PC-9 (cell line): ENCODE measurements at regions not wholly inside any gene's neighbourhood (a gene's known extent, or its start where the extent isn't known, plus 50 kb on each side); places are given as distances from the start of the nearest gene placed in this dataset.

Experiments
- BruUV-seq: library from RNA; stranded (reverse); fragments of 400-500 nt; replicated peaks from 2 replicates; lab custom pipeline; 2021; lab: Mats Ljungman, UMichigan
- CTCF ChIA-PET: fragments of 300-600 bp; sonication (Branson Sonifier 250); formaldehyde crosslinking; loops from one replicate; lab custom pipeline; 2022; ENCODE audit warnings: antibody characterized with exemption; lab: Charles Lee
- POLR2A ChIA-PET: fragments of 300-600 bp; sonication (Branson Sonifier 250); formaldehyde crosslinking; loops from one replicate; lab custom pipeline; 2022; ENCODE audit warnings: antibody characterized with exemption; ENCODE audit not compliant: unreplicated experiment; lab: Charles Lee
- DNase-seq, 2 experiments: peaks; one replicate each; pipeline versions ENCODE4 v3.0.0 to v3.0.0-alpha.2; 2015 to 2022; ENCODE audit warnings: mixed read lengths in 1 of 2
- H2AFZ ChIP-seq: fragments of 200-600 bp; sonication (generic); 2 replicates; pipeline ENCODE4 v1.8.1; 2017; ENCODE audit warnings: antibody characterized with exemption
- H3F3A ChIP-seq: fragments of 200-600 bp; sonication (generic); 2 replicates; pipeline ENCODE4 v1.8.1; 2017; ENCODE audit warnings: antibody characterized with exemption, mild to moderate bottlenecking, low read depth; ENCODE audit not compliant: insufficient read depth
- H3K27ac ChIP-seq: fragments of 200-600 bp; sonication (generic); 2 replicates; pipeline ENCODE4 v1.6.1; 2016; ENCODE audit warnings: mixed run types
- H3K27me3 ChIP-seq: fragments of 200-600 bp; sonication (generic); 2 replicates; pipeline ENCODE4 v1.6.1; 2016; ENCODE audit warnings: low read depth, mixed run types; ENCODE audit not compliant: insufficient read depth
- H3K36me3 ChIP-seq: fragments of 200-600 bp; sonication (generic); 2 replicates; pipeline ENCODE4 v1.6.1; 2016; ENCODE audit warnings: low read depth, mixed run types
- H3K4me1 ChIP-seq: fragments of 200-600 bp; sonication (generic); replicated peaks from 2 replicates; pipeline ENCODE4 v1.6.1; 2016; ENCODE audit warnings: mixed run types; ENCODE audit not compliant: insufficient read depth
- H3K4me2 ChIP-seq: fragments of 200-600 bp; sonication (generic); 2 replicates; pipeline ENCODE4 v1.6.1; 2017; ENCODE audit warnings: mixed run types
- H3K4me3 ChIP-seq: fragments of 200-600 bp; sonication (generic); 2 replicates; pipeline ENCODE4 v1.6.1; 2016; ENCODE audit warnings: mixed run types
- H3K79me2 ChIP-seq: fragments of 200-600 bp; sonication (generic); 2 replicates; pipeline ENCODE4 v1.6.1; 2017; ENCODE audit warnings: low read depth, mixed run types
- H3K9me2 ChIP-seq: fragments of 200-600 bp; sonication (generic); 2 replicates; pipeline ENCODE4 v1.8.1; 2017; ENCODE audit warnings: mild to moderate bottlenecking; ENCODE audit not compliant: insufficient read depth
- H3K9me3 ChIP-seq: fragments of 200-600 bp; sonication (generic); 2 replicates; pipeline ENCODE4 v1.8.1; 2016; ENCODE audit warnings: low read depth; ENCODE audit not compliant: insufficient read depth
- H4K20me1 ChIP-seq: fragments of 200-600 bp; sonication (generic); 2 replicates; pipeline ENCODE4 v1.8.1; 2017; ENCODE audit not compliant: insufficient read depth
- EZH2 ChIP-seq: fragments of 200-600 bp; sonication (generic); IDR thresholded peaks from 2 replicates; pipeline ENCODE4 v1.8.0; 2017; ENCODE audit warnings: antibody characterized with exemption, low read depth
- intact Hi-C: fragments of 100-400 bp; cut with micrococcal nuclease; formaldehyde crosslinking; loops from one replicate; pipeline ENCODE4 v1.10.0; 2022; ENCODE audit not compliant: unreplicated experiment
- TF ChIP-seq, protein P1 (sequence below): fragments of 200-600 bp; sonication (generic); conservative IDR thresholded peaks from 2 replicates; pipeline ENCODE4 v1.6.1; 2017; ENCODE audit warnings: mixed run types, antibody characterized with exemption, mild to moderate bottlenecking, moderate library complexity

- Histone ChIP-seq H4K20me1 (no peaks in the 10 kb centered on the region), H3K9me2 (no peaks in the 10 kb centered on the region), H2AFZ (no peak overlapping the region), H3K27ac (no peak overlapping the region), H3K4me1 (no peaks in the 10 kb centered on the region), H3K4me3 (no peak overlapping the region), H3K36me3 (no peaks in the 10 kb centered on the region), H3K9me3 (no peaks in the 10 kb centered on the region), H3K27me3 (no peaks in the 10 kb centered on the region), H3K4me2 (no peak overlapping the region), H3F3A (no peaks in the 10 kb centered on the region), H3K79me2 (no peaks in the 10 kb centered on the region)
- POLR2A ChIA-PET = no interaction called here
- no peak for TF ChIP-seq EZH2
- TF ChIP-seq, protein P1, sequence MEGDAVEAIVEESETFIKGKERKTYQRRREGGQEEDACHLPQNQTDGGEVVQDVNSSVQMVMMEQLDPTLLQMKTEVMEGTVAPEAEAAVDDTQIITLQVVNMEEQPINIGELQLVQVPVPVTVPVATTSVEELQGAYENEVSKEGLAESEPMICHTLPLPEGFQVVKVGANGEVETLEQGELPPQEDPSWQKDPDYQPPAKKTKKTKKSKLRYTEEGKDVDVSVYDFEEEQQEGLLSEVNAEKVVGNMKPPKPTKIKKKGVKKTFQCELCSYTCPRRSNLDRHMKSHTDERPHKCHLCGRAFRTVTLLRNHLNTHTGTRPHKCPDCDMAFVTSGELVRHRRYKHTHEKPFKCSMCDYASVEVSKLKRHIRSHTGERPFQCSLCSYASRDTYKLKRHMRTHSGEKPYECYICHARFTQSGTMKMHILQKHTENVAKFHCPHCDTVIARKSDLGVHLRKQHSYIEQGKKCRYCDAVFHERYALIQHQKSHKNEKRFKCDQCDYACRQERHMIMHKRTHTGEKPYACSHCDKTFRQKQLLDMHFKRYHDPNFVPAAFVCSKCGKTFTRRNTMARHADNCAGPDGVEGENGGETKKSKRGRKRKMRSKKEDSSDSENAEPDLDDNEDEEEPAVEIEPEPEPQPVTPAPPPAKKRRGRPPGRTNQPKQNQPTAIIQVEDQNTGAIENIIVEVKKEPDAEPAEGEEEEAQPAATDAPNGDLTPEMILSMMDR = no peak
- intact Hi-C loops = no loop called here
- CTCF ChIA-PET = no interaction called here
- no peak for DNase-seq
- BruUV-seq = no TSS peak
Measured at GRCh38 chr3:30085486-30085885, 520.9 kb upstream of the TGFBR2 start.

DNA sequence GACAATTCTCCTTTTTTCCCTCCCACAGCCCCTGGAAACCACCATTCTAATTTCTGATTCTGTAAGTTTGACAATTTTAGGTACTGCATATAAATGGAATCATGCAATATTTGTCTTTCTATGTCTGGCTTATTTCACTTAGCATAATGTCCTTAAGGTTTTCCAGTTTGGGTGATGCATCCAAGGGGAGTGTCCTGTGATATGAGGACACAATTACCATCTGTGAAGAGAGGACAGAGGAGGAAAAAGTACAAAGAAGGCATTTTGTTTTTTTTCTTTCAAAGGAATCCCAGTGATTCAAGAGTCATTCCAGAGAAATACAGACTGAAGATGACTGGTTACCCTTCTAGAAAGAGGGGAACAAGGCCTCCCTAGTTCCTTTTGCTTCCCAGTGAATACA, 514.7 kb upstream of the TGFBR2 start:
- Histone ChIP-seq H2AFZ (no peak overlapping the region), H3F3A (no peaks in the 10 kb centered on the region), H3K36me3 (no peaks in the 10 kb centered on the region), H3K4me3 (no peak overlapping the region), H3K27me3 (no peaks in the 10 kb centered on the region), H3K4me1 (no peaks in the 10 kb centered on the region), H3K9me2 (no peaks in the 10 kb centered on the region), H4K20me1 (no peaks in the 10 kb centered on the region), H3K9me3 (no peaks in the 10 kb centered on the region), H3K27ac (no peak overlapping the region), H3K79me2 (no peaks in the 10 kb centered on the region), H3K4me2 (no peak overlapping the region)
- no TSS peak for BruUV-seq
- TF ChIP-seq, protein P1 = no peak
- no peak for TF ChIP-seq EZH2
- intact Hi-C loops = no loop called here
- DNase-seq = no peak
- POLR2A ChIA-PET = no interaction called here
- CTCF ChIA-PET = no interaction called here

DNA sequence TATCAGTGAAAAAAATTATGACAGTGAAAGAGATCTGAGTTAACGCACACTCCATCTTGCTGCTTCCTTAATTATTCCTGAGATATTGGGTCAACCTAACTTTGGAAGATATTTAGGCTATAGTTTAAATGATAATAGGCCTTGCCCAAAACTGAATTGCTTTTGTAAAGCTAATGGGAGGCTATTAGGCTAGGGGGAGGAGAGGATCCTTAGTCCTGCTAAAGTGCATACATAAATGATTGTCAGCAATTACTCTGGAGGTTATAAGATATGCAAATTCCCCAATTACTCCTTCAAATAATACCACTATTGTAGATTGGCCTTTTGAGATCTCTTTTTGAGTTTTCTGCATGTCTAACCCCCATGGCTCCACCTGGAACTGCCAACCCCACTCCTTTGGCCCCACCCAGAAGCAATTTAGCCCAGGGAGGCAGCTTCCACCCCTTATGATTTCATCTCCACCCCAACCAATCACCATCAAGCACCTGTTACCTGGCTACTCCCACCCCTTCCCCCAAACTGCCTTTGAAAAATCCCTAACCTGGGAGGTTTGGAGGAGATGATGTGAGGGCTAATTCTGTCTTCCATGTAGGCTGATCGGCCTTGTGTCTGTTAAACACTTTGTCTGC, 509.3 kb upstream of the TGFBR2 start:
- intact Hi-C loops = no loop called here
- Histone ChIP-seq H3K4me2 (no peak overlapping the region), H3K27ac (no peak overlapping the region), H3K4me3 (no peak overlapping the region), H3K9me2 (no peaks in the 10 kb centered on the region), H2AFZ (no peak overlapping the region), H3K9me3 (no peaks in the 10 kb centered on the region; the same call in 1 of the 2 replicates), H4K20me1 (no peaks in the 10 kb centered on the region), H3K27me3 (no peaks in the 10 kb centered on the region), H3K4me1 (0 out of 2 replicates have a peak, but pooled peaks cover 3% of the 10 kb centered on the region), H3F3A (no peaks in the 10 kb centered on the region), H3K36me3 (no peaks in the 10 kb centered on the region), H3K79me2 (no peaks in the 10 kb centered on the region)
- ChIA-PET POLR2A (no interaction called here), CTCF (no interaction called here)
- no TSS peak for BruUV-seq
- no peak for TF ChIP-seq EZH2
- TF ChIP-seq, protein P1 = no peak
- DNase-seq = no peak
